Activated CD4-positive, alpha-beta memory T cell treated with anti-CD3 and anti-CD28 coated beads for 36 hours (primary cell): ENCODE measurements at regions not wholly inside any gene's neighbourhood (a gene's known extent, or its start where the extent isn't known, plus 50 kb on each side); places are given as distances from the start of the nearest gene placed in this dataset.
"Not testable (repeated sequence)": the region's sequence is repeated elsewhere in the genome, so short reads cannot be mapped to it uniquely, and the experiment has no call there.

Experiments
- CTCF ChIA-PET: fragments of 350-600 bp; sonication (Branson Sonifier 250); formaldehyde crosslinking; loops from one replicate; lab custom pipeline; 2021; ENCODE audit warnings: antibody characterized with exemption, inconsistent platforms; lab: Charles Lee
- POLR2A ChIA-PET: fragments of 350-600 bp; sonication (Branson Sonifier 250); formaldehyde crosslinking; loops from one replicate; lab custom pipeline; 2021; ENCODE audit warnings: antibody characterized with exemption; lab: Charles Lee
- DNase-seq: peaks from one replicate; pipeline ENCODE4 v3.0.0-alpha.2; 2020
- H3K27ac Mint-ChIP-seq: one replicate; pipeline ENCODE4 v1.8.0; 2021; ENCODE audit warnings: mixed read lengths
- H3K27me3 Mint-ChIP-seq: one replicate; pipeline ENCODE4 v1.8.0; 2021; ENCODE audit warnings: mixed read lengths
- H3K36me3 Mint-ChIP-seq: one replicate; pipeline ENCODE4 v1.8.0; 2021; ENCODE audit warnings: mixed read lengths
- H3K4me1 Mint-ChIP-seq: one replicate; pipeline ENCODE4 v1.8.0; 2021; ENCODE audit warnings: low read depth, mixed read lengths
- H3K4me3 Mint-ChIP-seq: one replicate; pipeline ENCODE4 v1.8.0; 2021; ENCODE audit warnings: mild to moderate bottlenecking, mixed read lengths
- H3K9me3 Mint-ChIP-seq: one replicate; pipeline ENCODE4 v1.8.0; 2021; ENCODE audit warnings: mixed read lengths
- intact Hi-C: fragments of 100-400 bp; cut with micrococcal nuclease; formaldehyde crosslinking; loops from one replicate; pipeline ENCODE4 v1.15.1; 2023

DNA sequence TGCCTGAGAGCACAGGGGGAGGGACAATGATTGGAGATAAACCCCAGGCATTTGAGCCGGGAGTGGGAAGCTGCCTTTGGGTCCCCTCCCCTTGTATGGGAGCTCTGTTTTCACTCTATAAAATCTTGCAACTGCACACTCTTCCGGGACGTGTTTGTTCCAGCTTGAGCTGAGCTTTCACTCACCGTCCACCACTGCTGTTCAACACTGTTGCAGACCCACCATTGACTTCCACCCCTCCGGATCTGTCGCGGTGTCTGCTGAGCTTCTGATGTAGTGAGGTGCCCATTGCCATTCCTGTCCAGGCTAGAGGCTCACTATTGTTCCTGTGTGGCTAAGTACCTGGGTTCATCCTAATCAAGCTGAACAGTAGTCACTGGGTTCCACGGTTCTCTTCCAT lies 231.6 kb upstream of the CWC22 start:
- ChIA-PET POLR2A (no interaction called here), CTCF (interaction anchor here (1.0 kb wide), 1 partner anchor 820 kb away, joined by 3 read pairs; no protein-coding TSS in a partner anchor)
- no peaks in the 10 kb centered on the region for H3K9me3 Mint-ChIP-seq

DNA sequence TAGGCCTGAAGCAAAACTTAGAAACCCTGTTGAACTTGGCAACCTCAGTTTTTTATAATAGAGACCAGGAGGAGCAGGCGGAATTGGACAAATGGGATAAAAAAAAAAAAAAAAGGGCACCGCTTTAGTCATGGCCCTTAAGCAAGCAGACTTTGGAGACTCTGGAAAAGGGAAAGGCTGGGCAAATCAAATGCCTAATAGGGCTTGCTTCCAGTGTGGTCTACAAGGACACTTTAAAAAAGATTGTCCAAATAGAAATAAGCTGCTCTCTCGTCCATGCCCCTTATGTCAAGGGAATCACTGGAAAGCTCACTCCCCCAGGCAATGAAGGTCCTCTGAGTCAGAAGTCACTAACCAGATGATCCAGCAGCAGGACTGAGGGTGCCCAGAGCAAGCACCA lies 229.0 kb upstream of the CWC22 start:
- POLR2A ChIA-PET, H3K36me3 Mint-ChIP-seq, H3K4me1 Mint-ChIP-seq, DNase-seq, CTCF ChIA-PET, H3K27ac Mint-ChIP-seq, H3K27me3 Mint-ChIP-seq, H3K4me3 Mint-ChIP-seq, H3K9me3 Mint-ChIP-seq, intact Hi-C loops: not testable (repeated sequence)

More for the DNA sequence above, 231.6 kb upstream of the CWC22 start:
- no peak for DNase-seq
- H3K27ac Mint-ChIP-seq: no peak overlapping the region
- no peaks in the 10 kb centered on the region for H3K36me3 Mint-ChIP-seq
- no peaks in the 10 kb centered on the region for H3K4me1 Mint-ChIP-seq
- intact Hi-C loops: no loop called here
- H3K27me3 Mint-ChIP-seq: no peaks in the 10 kb centered on the region
- H3K4me3 Mint-ChIP-seq: no peak overlapping the region

DNA sequence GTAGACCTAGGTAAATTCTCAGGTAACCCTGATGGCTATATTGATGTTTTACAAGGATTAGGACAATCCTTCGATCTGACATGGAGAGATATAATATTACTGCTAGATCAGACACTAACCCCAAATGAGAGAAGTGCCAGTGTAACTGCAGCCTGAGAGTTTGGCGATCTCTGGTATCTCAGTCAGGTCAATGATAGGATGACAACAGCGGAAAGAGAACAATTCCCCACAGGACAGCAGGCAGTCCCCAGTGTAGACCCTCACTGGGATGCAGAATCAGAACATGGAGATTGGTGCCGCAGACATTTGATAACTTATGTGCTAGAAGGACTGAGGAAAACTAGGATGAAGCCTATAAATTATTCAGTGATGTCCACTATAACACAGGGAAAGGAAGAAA lies 228.4 kb upstream of the CWC22 start:
- H3K4me3 Mint-ChIP-seq, intact Hi-C loops, DNase-seq, H3K4me1 Mint-ChIP-seq, H3K27me3 Mint-ChIP-seq, CTCF ChIA-PET, POLR2A ChIA-PET, H3K27ac Mint-ChIP-seq, H3K9me3 Mint-ChIP-seq, H3K36me3 Mint-ChIP-seq: not testable (repeated sequence)

- POLR2A ChIA-PET, H3K27ac Mint-ChIP-seq, CTCF ChIA-PET: not testable (repeated sequence)
These were observed 227.9 kb upstream of the CWC22 start for GRCh38 chr2:180234991-180235390.

GRCh38 chr2:180231015-180231414 lies 223.9 kb upstream of the CWC22 start:
- POLR2A ChIA-PET: no interaction called here
- H3K4me3 Mint-ChIP-seq: no peak overlapping the region
- no peak overlapping the region for H3K27ac Mint-ChIP-seq
- CTCF ChIA-PET: no interaction called here
- no peaks in the 10 kb centered on the region for H3K9me3 Mint-ChIP-seq
- no peaks in the 10 kb centered on the region for H3K36me3 Mint-ChIP-seq
- DNase-seq: no peak
- H3K27me3 Mint-ChIP-seq: no peaks in the 10 kb centered on the region
- no peaks in the 10 kb centered on the region for H3K4me1 Mint-ChIP-seq
- intact Hi-C loops: no loop called here

More at GRCh38 chr2:180234991-180235390, 227.9 kb upstream of the CWC22 start:
- intact Hi-C loops, DNase-seq, H3K27me3 Mint-ChIP-seq, H3K4me1 Mint-ChIP-seq, H3K4me3 Mint-ChIP-seq, H3K9me3 Mint-ChIP-seq, H3K36me3 Mint-ChIP-seq: not testable (repeated sequence)

DNA sequence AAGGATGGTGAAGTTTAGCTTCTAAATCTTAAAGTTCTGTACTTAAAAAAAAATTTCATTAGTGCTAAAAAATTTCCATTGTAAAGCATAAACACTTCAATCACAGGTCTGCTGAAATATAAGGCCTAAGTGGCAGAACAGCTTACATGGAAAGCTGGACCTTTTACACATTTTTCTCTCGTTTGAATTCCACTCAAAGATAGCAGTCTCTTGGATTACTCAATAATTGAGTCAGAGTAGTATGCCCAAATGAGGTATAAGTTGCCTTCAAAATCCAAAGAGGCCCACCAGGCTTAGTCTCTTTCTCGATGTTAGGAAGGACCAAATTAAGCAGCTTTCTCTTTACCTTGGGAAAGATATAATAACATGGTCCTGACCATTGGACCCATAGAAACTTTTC lies 220.4 kb upstream of the CWC22 start:
- CTCF ChIA-PET: no interaction called here
- H3K27ac Mint-ChIP-seq: no peak overlapping the region
- H3K4me1 Mint-ChIP-seq: no peaks in the 10 kb centered on the region
- H3K9me3 Mint-ChIP-seq: peaks cover 11% of the 10 kb centered on the region
- POLR2A ChIA-PET: no interaction called here
- no peaks in the 10 kb centered on the region for H3K36me3 Mint-ChIP-seq
- no peak overlapping the region for H3K4me3 Mint-ChIP-seq
- no peak for DNase-seq
- intact Hi-C loops: no loop called here
- no peaks in the 10 kb centered on the region for H3K27me3 Mint-ChIP-seq

GRCh38 chr2:180225118-180225517 lies 218.0 kb upstream of the CWC22 start:
- H3K4me3 Mint-ChIP-seq: no peak overlapping the region
- H3K4me1 Mint-ChIP-seq: no peaks in the 10 kb centered on the region
- peaks cover 11% of the 10 kb centered on the region for H3K9me3 Mint-ChIP-seq
- intact Hi-C loops: no loop called here
- no peak for DNase-seq
- CTCF ChIA-PET: no interaction called here
- POLR2A ChIA-PET: no interaction called here
- no peaks in the 10 kb centered on the region for H3K36me3 Mint-ChIP-seq
- H3K27ac Mint-ChIP-seq: no peak overlapping the region
- H3K27me3 Mint-ChIP-seq: no peaks in the 10 kb centered on the region

GRCh38 chr2:180222644-180223043 lies 215.5 kb upstream of the CWC22 start:
- Mint-ChIP-seq H3K27me3 (no peaks in the 10 kb centered on the region), H3K4me1 (no peaks in the 10 kb centered on the region), H3K27ac (no peak overlapping the region), H3K9me3 (peaks cover 15% of the 10 kb centered on the region), H3K4me3 (no peak overlapping the region), H3K36me3 (no peaks in the 10 kb centered on the region)
- ChIA-PET POLR2A (no interaction called here), CTCF (no interaction called here)
- no peak for DNase-seq
- intact Hi-C loops: no loop called here

- ChIA-PET CTCF (interaction anchor here (0.6 kb wide), 1 partner anchor 24 kb away, joined by 3 read pairs; no protein-coding TSS in a partner anchor), POLR2A (no interaction called here)
- Mint-ChIP-seq H3K27me3 (no peaks in the 10 kb centered on the region), H3K36me3 (no peaks in the 10 kb centered on the region), H3K4me1 (no peaks in the 10 kb centered on the region), H3K9me3 (peaks cover 15% of the 10 kb centered on the region), H3K4me3 (no peak overlapping the region), H3K27ac (no peak overlapping the region)
- intact Hi-C loops: no loop called here
- no peak for DNase-seq
These were observed 212.4 kb upstream of the CWC22 start for GRCh38 chr2:180219491-180219890.

GRCh38 chr2:180208841-180209240 lies 201.7 kb upstream of the CWC22 start:
- Mint-ChIP-seq H3K4me3 (no peak overlapping the region), H3K4me1 (no peaks in the 10 kb centered on the region), H3K27me3 (no peaks in the 10 kb centered on the region), H3K36me3 (no peaks in the 10 kb centered on the region), H3K9me3 (no peaks in the 10 kb centered on the region), H3K27ac (no peak overlapping the region)
- CTCF ChIA-PET: no interaction called here
- intact Hi-C loops: no loop called here
- POLR2A ChIA-PET: no interaction called here
- no peak for DNase-seq

- Mint-ChIP-seq H3K9me3 (no peaks in the 10 kb centered on the region), H3K4me3 (no peak overlapping the region), H3K27me3 (no peaks in the 10 kb centered on the region), H3K27ac (no peak overlapping the region), H3K36me3 (no peaks in the 10 kb centered on the region), H3K4me1 (no peaks in the 10 kb centered on the region)
- intact Hi-C loops: no loop called here
- CTCF ChIA-PET: no interaction called here
- POLR2A ChIA-PET: no interaction called here
- DNase-seq: no peak
These were observed 198.6 kb upstream of the CWC22 start for GRCh38 chr2:180205621-180206235.

DNA sequence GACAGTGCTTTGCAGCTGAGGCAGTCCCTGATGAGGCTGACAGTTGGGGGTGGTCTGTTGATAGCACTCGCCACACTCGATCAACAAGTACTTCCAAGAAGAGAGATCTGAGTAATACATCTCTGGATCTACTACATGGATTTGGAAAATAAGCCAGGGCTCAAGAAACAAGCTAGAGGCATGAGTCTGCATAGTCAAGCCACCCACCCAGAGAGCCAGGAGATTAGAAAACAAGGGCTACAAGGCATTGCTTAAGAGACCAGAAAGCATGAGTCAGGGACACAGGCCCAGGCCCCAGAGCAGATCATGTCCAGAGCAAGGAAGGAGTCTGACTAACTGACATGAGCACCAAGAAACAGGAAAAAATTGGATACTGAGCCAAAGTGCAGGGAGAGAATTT lies 196.9 kb upstream of the CWC22 start:
- Mint-ChIP-seq H3K4me3 (no peak overlapping the region), H3K4me1 (no peaks in the 10 kb centered on the region), H3K27ac (no peak overlapping the region), H3K9me3 (no peaks in the 10 kb centered on the region), H3K36me3 (no peaks in the 10 kb centered on the region), H3K27me3 (no peaks in the 10 kb centered on the region)
- ChIA-PET POLR2A (no interaction called here), CTCF (no interaction called here)
- intact Hi-C loops: no loop called here
- DNase-seq: no peak

GRCh38 chr2:180202467-180202951 lies 195.4 kb upstream of the CWC22 start:
- DNase-seq: no peak
- Mint-ChIP-seq H3K4me1 (no peaks in the 10 kb centered on the region), H3K9me3 (no peaks in the 10 kb centered on the region), H3K27me3 (no peaks in the 10 kb centered on the region), H3K4me3 (no peak overlapping the region), H3K36me3 (no peaks in the 10 kb centered on the region), H3K27ac (no peak overlapping the region)
- ChIA-PET POLR2A (no interaction called here), CTCF (no interaction called here)
- intact Hi-C loops: no loop called here
